Muscle of leg (tissue), 3 donors: ENCODE measurements at regions not wholly inside any gene's neighbourhood (a gene's known extent, or its start where the extent isn't known, plus 50 kb on each side); places are given as distances from the start of the nearest gene placed in this dataset.

Experiments
- DNase-seq: peaks from one replicate; pipeline ENCODE4 v3.0.0; 2013
- H3K27ac ChIP-seq: one replicate; pipeline ENCODE4 v1.5.1; 2013; ENCODE audit warnings: mild to moderate bottlenecking, low read length, control low read depth
- H3K27me3 ChIP-seq: one replicate; pipeline ENCODE4 v1.6.1; 2013; ENCODE audit warnings: low read length; ENCODE audit not compliant: control insufficient read depth, insufficient read depth
- H3K36me3 ChIP-seq: one replicate; pipeline ENCODE4 v1.6.1; 2013; ENCODE audit warnings: low read length; ENCODE audit not compliant: control insufficient read depth, insufficient read depth
- H3K4me1 ChIP-seq: one replicate; pipeline ENCODE4 v1.6.1; 2013; ENCODE audit warnings: low read length; ENCODE audit not compliant: control insufficient read depth, insufficient read depth
- H3K4me3 ChIP-seq: one replicate; pipeline ENCODE4 v1.5.1; 2013; ENCODE audit warnings: low read length, control low read depth
- H3K9me3 ChIP-seq: replicated peaks from 2 replicates; pipeline ENCODE4 v1.6.1; 2013; ENCODE audit warnings: low read depth, low read length; ENCODE audit not compliant: control insufficient read depth
- WGBS: methylation state at CpG from one replicate; pipeline ENCODE4 v1.1.5; 2013; ENCODE audit warnings: missing lambda C conversion rate; ENCODE audit not compliant: insufficient coverage; 5-methylcytosine and 5-hydroxymethylcytosine counted together

DNA sequence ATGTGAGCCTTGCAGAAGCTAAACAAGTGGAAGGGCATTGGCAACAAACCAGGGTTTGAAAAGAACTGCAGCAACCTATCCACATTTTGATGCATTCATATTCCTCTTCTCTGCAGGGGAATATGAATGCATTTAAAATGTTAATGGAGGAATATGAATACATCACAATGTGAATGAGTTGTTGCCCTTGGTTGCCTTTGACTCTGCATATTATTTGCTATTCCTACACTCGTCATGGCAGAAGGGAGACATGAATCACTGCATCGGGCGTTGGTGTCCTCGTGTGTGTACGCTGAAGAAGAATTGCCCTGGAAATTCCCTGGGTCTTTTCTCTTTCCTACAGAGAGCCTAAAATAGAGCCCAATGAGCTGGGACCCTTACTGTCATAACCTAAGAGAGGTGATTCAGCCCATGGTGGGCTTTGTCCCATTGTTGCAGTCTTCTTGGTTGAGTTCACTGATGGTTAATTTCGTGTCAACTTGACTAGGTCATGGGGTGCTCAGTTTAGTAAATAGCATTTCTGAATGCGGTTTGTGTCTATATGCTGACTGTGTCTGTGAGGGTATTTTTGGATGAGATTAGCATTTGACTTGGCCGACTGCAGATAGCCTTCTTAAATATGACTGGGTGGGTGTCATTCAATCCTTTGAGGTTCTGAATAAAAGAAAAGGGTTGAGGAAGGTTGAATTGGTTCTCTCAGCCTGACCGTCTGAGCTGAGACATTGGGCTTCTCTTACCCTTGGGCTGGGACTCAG lies 1422.9 kb upstream of the TMEM132C start:
- Histone ChIP-seq H3K4me1 (no peaks in the 10 kb centered on the region), H3K27me3 (no peaks in the 10 kb centered on the region), H3K4me3 (no peak overlapping the region), H3K36me3 (no peaks in the 10 kb centered on the region), H3K27ac (no peak overlapping the region), H3K9me3 (no peaks in the 10 kb centered on the region)
- WGBS, result 63% methylated on average over 3 of the region's 9 CpGs
- DNase-seq, result no peak

GRCh38 chr12:126847005-126847629 lies 1419.9 kb upstream of the TMEM132C start:
- Histone ChIP-seq H3K4me3 (no peak overlapping the region), H3K9me3 (no peaks in the 10 kb centered on the region), H3K27me3 (no peaks in the 10 kb centered on the region), H3K4me1 (no peaks in the 10 kb centered on the region), H3K27ac (no peak overlapping the region), H3K36me3 (no peaks in the 10 kb centered on the region)
- DNase-seq, result no peak
- no CpG with 5 or more reads among the region's 5 CpGs for WGBS

DNA sequence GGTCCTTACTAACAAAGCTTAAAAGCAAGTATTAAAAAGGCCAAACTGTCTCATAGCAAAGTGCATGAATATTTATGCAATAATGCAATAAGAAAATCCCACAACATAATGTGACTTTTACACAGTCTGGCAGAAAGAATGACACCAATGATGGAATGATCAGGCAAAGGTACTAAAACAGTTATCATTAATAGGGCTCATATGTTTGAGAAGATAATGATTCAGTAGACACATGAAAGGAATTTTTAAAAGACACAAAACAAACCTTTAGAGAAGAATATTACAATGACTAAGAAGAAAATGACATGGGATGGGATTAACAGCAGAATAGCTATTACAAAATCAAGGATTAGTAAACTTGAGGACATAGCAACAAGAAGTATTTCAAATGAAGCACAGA lies 1411.2 kb upstream of the TMEM132C start:
- no peak overlapping the region for H3K27ac ChIP-seq
- H3K4me1 ChIP-seq, result no peaks in the 10 kb centered on the region
- DNase-seq, result no peak
- no peaks in the 10 kb centered on the region for H3K27me3 ChIP-seq
- no peak overlapping the region for H3K4me3 ChIP-seq
- no peaks in the 10 kb centered on the region for H3K9me3 ChIP-seq
- H3K36me3 ChIP-seq, result no peaks in the 10 kb centered on the region

GRCh38 chr12:126856958-126857357 lies 1410.0 kb upstream of the TMEM132C start:
- Histone ChIP-seq H3K9me3 (no peaks in the 10 kb centered on the region), H3K4me1 (no peaks in the 10 kb centered on the region), H3K27ac (no peak overlapping the region), H3K36me3 (no peaks in the 10 kb centered on the region), H3K4me3 (no peak overlapping the region), H3K27me3 (no peaks in the 10 kb centered on the region)
- DNase-seq, result no peak
- no CpG with 5 or more reads among the region's 2 CpGs for WGBS

DNA sequence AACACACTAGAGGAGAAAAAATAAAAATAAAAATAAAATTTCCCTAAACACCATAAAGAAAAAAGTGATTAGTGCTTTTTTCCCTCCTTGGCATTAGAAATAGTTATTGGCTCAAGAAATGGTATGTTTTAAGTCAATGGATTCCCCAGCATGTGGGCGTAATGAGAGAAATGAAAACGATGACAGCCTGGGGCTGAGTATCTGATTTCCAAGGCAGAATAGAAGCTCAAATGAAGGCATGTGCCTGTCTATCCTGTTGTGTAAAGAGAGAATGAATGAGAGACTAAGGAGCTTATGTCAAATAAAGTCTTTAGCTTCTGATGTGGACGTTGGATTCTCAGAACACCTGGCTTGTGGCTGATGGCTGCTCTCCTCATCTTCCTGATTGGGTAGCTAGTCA lies 1408.4 kb upstream of the TMEM132C start:
- no peaks in the 10 kb centered on the region for H3K4me1 ChIP-seq
- no peaks in the 10 kb centered on the region for H3K9me3 ChIP-seq
- H3K27me3 ChIP-seq, result no peaks in the 10 kb centered on the region
- H3K4me3 ChIP-seq, result no peak overlapping the region
- no peak overlapping the region for H3K27ac ChIP-seq
- 37% methylated on average over 2 of the region's 3 CpGs for WGBS
- H3K36me3 ChIP-seq, result no peaks in the 10 kb centered on the region
- no peak for DNase-seq

GRCh38 chr12:126860210-126860609 lies 1406.8 kb upstream of the TMEM132C start:
- DNase-seq, result no peak
- no peak overlapping the region for H3K4me3 ChIP-seq
- no peaks in the 10 kb centered on the region for H3K4me1 ChIP-seq
- H3K27me3 ChIP-seq, result no peaks in the 10 kb centered on the region
- no peaks in the 10 kb centered on the region for H3K36me3 ChIP-seq
- no CpG with 5 or more reads among the region's 1 CpG for WGBS
- no peaks in the 10 kb centered on the region for H3K9me3 ChIP-seq
- H3K27ac ChIP-seq, result no peak overlapping the region

DNA sequence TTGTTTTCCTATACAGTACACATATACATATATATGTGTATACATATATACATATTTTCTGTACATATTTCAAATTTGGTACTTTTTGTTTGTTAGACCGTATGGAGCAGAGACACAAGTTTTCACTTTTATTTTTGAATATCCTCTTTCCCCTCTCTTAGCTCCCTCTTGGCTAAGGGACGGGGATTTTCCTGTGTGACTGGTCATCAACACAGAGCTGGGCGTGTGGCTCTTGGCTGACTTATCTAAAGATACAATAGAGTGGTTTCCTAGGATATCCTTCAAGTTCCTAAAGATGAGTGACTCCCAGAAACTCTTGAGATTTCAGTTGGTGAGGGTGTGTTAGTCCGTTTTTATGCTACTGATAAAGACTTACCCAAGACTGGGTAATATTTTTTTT lies 1404.5 kb upstream of the TMEM132C start:
- WGBS, result no CpG with 5 or more reads among the region's 4 CpGs
- Histone ChIP-seq H3K27me3 (no peaks in the 10 kb centered on the region), H3K4me1 (no peaks in the 10 kb centered on the region), H3K36me3 (no peaks in the 10 kb centered on the region), H3K9me3 (no peaks in the 10 kb centered on the region), H3K27ac (no peak overlapping the region), H3K4me3 (no peak overlapping the region)
- no peak for DNase-seq

GRCh38 chr12:126869644-126870043 lies 1397.3 kb upstream of the TMEM132C start:
- Histone ChIP-seq H3K27ac (no peak overlapping the region), H3K27me3 (no peaks in the 10 kb centered on the region), H3K4me3 (no peak overlapping the region), H3K36me3 (no peaks in the 10 kb centered on the region), H3K4me1 (no peaks in the 10 kb centered on the region), H3K9me3 (no peaks in the 10 kb centered on the region)
- DNase-seq, result no peak
- WGBS, result 43% methylated on average over 1 of the region's 2 CpGs

- 93% methylated on average over 5 of the region's 5 CpGs for WGBS
- H3K27ac ChIP-seq, result no peak overlapping the region
- H3K4me3 ChIP-seq, result no peak overlapping the region
- DNase-seq, result no peak
- H3K9me3 ChIP-seq, result no peaks in the 10 kb centered on the region
- no peaks in the 10 kb centered on the region for H3K27me3 ChIP-seq
- H3K4me1 ChIP-seq, result no peaks in the 10 kb centered on the region
- no peaks in the 10 kb centered on the region for H3K36me3 ChIP-seq
Measured at GRCh38 chr12:126873701-126874100, 1393.3 kb upstream of the TMEM132C start.

- H3K27me3 ChIP-seq, result no peaks in the 10 kb centered on the region
- 4% methylated on average over 2 of the region's 8 CpGs for WGBS
- no peak overlapping the region for H3K4me3 ChIP-seq
Measured at GRCh38 chr12:126874427-126875026, 1392.4 kb upstream of the TMEM132C start.

More at GRCh38 chr12:126874427-126875026, 1392.4 kb upstream of the TMEM132C start:
- H3K4me1 ChIP-seq, result no peaks in the 10 kb centered on the region
- peak; percentile 41 for DNase-seq
- no peak overlapping the region for H3K27ac ChIP-seq
- H3K36me3 ChIP-seq, result no peaks in the 10 kb centered on the region
- no peaks in the 10 kb centered on the region for H3K9me3 ChIP-seq
